Epithelial cell of esophagus (primary cell): ENCODE measurements at regions not wholly inside any gene's neighbourhood (a gene's known extent, or its start where the extent isn't known, plus 50 kb on each side); places are given as distances from the start of the nearest gene placed in this dataset.

Experiments used
- DNase-seq: peaks from one replicate; pipeline ENCODE4 v3.0.0; 2010; ENCODE audit warnings: low read depth
- H3K4me3 ChIP-seq: 2 replicates; pipeline ENCODE4 v1.5.1; 2011; ENCODE audit warnings: mild to moderate bottlenecking, low read length, control low read depth
- TF ChIP-seq, protein P1 (sequence below): IDR thresholded peaks from 2 replicates; pipeline ENCODE4 v1.5.1; 2011; ENCODE audit warnings: low read depth, mild to moderate bottlenecking, low read length, control low read depth, inconsistent platforms; ENCODE audit not compliant: insufficient read depth; ENCODE audit errors: missing control alignments

DNA sequence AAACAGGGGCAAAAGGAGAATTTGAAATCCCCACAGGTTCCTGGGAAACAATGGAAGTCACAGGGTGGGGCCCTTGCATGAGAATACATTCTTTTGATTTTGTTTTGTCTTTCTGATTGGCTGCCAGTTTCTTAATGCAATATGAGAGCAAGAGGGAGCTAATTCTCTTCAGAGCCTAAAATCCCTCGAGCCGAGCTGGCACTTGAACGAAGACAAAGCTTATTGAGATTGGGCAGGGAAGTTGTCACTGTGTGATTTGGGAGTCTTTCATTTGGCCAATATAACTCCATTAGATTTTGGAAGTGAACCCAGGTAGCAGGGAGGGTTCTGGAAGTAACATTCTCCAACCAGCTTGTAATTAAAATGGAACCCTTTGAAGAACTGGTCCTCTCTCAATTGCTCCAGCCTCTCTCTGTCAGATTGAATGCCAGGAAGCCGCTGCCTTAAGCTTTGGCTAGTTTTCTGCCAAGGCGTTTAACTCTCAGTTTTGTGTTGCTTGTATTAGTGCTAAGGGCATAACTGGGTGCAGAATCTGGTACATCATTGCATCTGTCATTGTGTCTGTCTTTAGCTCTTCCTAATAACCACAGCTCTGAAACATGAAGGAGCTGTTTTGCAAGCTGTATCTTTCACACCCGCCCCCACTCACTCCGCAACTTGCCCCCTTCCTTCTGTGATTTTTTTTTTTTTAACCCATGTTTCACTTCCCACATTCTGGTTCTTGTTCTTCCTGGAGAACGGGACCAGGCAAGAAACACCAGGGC is 272.0 kb downstream of the MAF start:
- no peak overlapping the region for H3K4me3 ChIP-seq
- DNase-seq = no peak
- TF ChIP-seq, protein P1, sequence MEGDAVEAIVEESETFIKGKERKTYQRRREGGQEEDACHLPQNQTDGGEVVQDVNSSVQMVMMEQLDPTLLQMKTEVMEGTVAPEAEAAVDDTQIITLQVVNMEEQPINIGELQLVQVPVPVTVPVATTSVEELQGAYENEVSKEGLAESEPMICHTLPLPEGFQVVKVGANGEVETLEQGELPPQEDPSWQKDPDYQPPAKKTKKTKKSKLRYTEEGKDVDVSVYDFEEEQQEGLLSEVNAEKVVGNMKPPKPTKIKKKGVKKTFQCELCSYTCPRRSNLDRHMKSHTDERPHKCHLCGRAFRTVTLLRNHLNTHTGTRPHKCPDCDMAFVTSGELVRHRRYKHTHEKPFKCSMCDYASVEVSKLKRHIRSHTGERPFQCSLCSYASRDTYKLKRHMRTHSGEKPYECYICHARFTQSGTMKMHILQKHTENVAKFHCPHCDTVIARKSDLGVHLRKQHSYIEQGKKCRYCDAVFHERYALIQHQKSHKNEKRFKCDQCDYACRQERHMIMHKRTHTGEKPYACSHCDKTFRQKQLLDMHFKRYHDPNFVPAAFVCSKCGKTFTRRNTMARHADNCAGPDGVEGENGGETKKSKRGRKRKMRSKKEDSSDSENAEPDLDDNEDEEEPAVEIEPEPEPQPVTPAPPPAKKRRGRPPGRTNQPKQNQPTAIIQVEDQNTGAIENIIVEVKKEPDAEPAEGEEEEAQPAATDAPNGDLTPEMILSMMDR = no peak

DNA sequence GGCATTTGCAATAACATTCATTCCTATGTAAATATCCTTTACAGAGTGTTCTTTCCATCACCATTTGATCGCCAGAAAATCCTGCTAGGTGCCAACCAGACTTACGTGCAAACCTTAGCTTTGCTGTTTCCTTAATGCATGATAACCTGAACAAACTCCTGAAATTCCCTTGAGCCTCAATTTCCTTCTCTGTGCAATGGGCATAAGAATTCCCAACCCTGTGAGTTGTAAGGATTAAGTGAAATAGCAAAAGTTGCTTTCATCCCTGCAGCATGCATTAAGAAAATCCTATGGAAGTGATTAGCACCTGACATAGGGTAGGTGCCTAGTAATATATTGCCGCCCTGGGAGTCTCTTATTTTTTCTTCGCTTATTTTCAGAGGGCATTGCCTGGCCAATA is 272.7 kb downstream of the MAF start:
- no peak for DNase-seq
- TF ChIP-seq, protein P1 = no peak
- H3K4me3 ChIP-seq = no peak overlapping the region

DNA sequence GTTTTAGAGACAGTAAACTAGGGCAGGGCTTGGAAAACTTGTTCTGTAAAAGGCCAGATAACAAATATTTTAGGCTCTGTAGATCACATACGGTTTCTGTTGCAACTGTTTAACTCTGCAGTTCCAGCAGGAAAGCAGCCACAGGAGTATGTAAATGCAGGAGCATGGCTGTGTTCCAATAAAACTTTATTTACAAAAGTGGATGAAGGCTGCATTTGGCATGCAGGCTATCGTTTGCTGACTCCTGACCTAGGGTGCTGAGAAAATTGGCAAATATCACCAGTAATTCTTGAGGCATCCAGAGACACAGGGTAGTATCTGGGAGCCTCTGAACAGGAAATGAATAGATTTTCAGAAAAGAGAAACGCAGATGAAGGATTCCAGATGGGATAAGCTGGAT is 274.0 kb downstream of the MAF start:
- H3K4me3 ChIP-seq = no peak overlapping the region
- no peak for DNase-seq
- TF ChIP-seq, protein P1 = no peak

DNA sequence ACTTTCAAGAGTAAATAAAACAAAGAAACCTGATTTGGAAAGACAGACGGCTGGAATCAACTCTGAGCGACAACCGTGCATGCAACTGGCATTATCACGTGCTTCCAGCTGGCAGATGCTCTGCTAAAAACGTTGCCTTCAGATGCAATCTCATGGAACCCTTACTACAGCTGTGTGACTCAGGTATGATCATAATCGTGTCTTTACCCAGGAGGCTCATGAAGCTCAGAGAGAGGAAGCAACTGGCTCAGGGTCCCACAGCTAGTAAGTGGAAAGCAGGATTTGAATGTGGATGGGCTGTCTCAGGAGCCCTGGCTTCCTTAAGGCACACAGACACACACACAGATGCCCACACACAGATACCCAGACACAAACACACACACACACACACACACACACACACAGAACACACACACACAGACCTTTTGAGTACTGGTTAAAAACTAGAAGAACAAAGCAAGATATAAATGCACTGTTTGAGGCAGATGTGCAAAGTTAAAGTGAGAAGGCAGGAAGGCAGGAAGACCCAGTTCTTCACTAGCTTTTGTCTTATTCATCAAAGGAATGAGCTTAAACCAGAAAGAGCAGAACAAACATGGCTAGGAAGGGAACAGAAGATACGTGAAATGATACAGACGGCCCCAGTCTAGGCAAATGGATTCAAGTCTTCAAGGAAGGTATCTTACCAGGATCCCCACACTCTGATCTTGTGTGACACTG is 275.2 kb downstream of the MAF start:
- TF ChIP-seq, protein P1 = no peak
- no peak for DNase-seq

DNA sequence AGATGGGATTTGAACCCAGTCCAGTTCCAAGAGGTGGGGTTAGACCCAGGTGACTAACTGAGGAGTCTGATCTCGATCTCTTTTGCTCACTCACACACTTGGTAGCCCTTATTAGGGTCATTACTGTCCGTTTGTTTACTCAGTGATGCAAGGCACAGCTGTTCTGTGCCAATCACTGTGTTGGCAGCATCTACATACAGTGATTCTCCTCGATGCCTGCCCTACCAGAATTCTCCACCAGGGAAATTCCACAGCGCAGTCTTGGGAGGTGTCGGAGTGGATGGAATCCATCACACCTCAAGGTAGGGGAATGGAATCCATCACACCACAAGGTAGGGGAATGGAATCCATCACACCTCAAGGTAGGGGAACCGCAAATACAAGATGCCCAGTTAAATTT is 279.6 kb downstream of the MAF start:
- DNase-seq = no peak
- H3K4me3 ChIP-seq = no peak overlapping the region
- TF ChIP-seq, protein P1 = no peak

More for the DNA sequence above, 275.2 kb downstream of the MAF start:
- no peak overlapping the region for H3K4me3 ChIP-seq

DNA sequence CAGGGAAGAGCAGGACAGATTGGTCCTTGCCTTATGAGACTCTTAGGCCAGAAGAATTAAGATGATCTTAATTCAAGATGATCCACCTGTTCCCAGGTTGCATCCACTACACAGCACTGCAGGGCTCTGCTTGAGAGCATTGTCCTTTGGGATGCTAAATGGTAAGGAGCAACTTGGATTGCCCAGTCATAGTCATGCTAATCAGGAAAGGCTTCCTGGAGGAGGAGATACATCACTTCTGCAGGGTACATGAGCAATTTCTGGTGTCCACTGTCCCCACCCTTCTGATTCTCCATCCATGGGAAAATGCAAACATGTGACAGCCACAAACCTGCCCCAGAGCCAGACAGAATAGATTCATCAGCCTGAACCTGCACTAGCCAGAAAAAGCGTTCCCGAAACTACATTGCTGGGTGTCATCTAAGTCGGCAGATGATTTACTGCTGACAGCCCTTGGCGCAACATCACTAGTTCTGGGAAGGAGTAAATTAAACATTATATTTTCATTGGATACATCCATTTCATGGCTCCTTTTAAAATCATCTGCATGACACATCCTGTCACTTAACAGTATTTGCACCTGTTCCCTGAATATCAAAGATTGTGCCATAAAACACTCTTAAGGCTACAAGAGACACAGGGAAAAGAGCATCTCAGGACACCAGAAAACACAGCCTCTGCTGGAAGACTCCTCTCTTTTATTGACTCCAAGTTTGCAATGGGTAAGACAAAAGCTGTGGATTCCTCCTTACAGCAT is 282.2 kb downstream of the MAF start:
- DNase-seq = no peak
- TF ChIP-seq, protein P1 = no peak
- H3K4me3 ChIP-seq = no peak overlapping the region
